ENCODE measurements at regions not wholly inside any gene's neighbourhood (a gene's known extent, or its start where the extent isn't known, plus 50 kb on each side); places are given as distances from the start of the nearest gene placed in this dataset.

DNA sequence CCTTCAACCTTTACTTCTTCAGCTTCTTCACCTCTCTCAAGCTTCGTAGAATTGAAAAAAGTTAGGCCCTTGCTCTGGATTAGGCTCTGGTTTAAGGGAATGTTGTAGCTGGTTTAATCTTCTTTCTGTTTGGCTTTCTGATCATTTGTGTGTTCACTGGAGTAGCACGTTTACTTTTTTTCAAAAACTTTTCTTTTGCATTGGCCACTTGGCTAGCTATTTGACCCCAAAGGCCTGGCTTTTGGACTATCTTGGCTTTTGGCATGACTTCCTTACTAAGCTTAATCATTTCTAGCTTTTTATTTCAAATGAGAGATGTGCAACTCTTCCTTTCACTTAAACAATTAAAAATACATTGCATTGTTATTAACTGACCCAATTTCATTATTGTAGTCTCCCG, 1154.8 kb upstream of the ZEB2 start:
- no peaks in the 10 kb centered on the region for H3K36me3 ChIP-seq
- H3K27me3 ChIP-seq, result no peaks in the 10 kb centered on the region
- H3K9me3 ChIP-seq, result no peaks in the 10 kb centered on the region
- DNase-seq (ENCODE audit: low spot score in 2 of 2), result no peak
- no peaks in the 10 kb centered on the region for H3K4me1 ChIP-seq
- TF ChIP-seq POLR2AphosphoS5 (IDR thresholded peaks at IDR 0.05) (no peak), POLR2A (IDR thresholded peaks at IDR 0.05) (no peak), EP300 (IDR thresholded peaks at IDR 0.05) (no peak)
- TF ChIP-seq, protein P1, sequence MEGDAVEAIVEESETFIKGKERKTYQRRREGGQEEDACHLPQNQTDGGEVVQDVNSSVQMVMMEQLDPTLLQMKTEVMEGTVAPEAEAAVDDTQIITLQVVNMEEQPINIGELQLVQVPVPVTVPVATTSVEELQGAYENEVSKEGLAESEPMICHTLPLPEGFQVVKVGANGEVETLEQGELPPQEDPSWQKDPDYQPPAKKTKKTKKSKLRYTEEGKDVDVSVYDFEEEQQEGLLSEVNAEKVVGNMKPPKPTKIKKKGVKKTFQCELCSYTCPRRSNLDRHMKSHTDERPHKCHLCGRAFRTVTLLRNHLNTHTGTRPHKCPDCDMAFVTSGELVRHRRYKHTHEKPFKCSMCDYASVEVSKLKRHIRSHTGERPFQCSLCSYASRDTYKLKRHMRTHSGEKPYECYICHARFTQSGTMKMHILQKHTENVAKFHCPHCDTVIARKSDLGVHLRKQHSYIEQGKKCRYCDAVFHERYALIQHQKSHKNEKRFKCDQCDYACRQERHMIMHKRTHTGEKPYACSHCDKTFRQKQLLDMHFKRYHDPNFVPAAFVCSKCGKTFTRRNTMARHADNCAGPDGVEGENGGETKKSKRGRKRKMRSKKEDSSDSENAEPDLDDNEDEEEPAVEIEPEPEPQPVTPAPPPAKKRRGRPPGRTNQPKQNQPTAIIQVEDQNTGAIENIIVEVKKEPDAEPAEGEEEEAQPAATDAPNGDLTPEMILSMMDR (IDR thresholded peaks at IDR 0.05), result no peak
- no peak overlapping the region for H3K27ac ChIP-seq
- 82% methylated on average over 3 of the region's 3 CpGs for WGBS
- no peak overlapping the region for H3K4me3 ChIP-seq

DNA sequence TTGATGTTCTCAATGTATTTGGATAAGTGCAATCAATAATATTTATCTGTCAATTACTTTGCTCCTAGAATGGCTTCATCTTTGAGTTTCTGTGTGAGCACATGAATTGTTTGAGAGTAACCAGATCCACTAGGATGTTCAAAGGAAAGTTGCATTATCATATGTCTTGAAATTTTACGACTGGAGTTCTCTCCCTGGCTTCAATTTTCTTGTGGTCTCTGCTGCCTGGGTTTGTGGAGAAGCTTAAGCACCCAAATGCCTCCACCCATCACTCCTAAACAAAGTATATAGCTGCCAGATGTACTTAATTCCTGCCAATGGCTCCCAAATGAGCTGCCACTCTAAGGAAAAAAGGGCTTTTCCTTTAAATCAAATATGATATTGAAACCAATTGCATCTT, 1149.4 kb upstream of the ZEB2 start:
- 53% methylated on average over 1 of the region's 1 CpG for WGBS
- DNase-seq (ENCODE audit: low spot score in 2 of 2), result no peak
- H3K9me3 ChIP-seq, result no peaks in the 10 kb centered on the region
- no peaks in the 10 kb centered on the region for H3K4me1 ChIP-seq
- no peak overlapping the region for H3K4me3 ChIP-seq
- H3K36me3 ChIP-seq, result no peaks in the 10 kb centered on the region
- H3K27ac ChIP-seq, result no peak overlapping the region
- no peaks in the 10 kb centered on the region for H3K27me3 ChIP-seq
- TF ChIP-seq POLR2AphosphoS5 (IDR thresholded peaks at IDR 0.05) (no peak), POLR2A (IDR thresholded peaks at IDR 0.05) (no peak), EP300 (IDR thresholded peaks at IDR 0.05) (no peak)
- TF ChIP-seq, protein P1 (IDR thresholded peaks at IDR 0.05), result no peak

DNA sequence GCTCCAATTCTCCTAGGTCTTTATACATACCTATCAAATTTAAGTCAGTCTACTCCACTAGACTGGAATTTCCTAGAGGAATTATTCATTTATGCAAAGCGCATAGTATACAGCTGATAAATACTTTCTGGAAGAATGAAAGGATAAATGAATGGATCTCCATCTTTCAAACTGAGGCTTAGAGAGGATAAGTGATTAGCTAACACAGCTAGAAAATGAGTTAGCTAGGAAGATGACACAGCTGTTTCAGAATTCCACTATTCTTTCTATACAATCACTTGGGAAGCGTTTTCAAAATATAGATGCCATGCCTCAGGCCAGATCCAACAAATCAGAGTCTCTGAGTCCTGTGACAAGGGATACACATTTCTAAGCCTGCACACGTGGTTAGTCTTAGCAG, 1146.6 kb upstream of the ZEB2 start:
- 70% methylated on average over 3 of the region's 3 CpGs for WGBS
- H3K36me3 ChIP-seq, result no peaks in the 10 kb centered on the region
- no peak overlapping the region for H3K4me3 ChIP-seq
- no peak for TF ChIP-seq EP300 (IDR thresholded peaks at IDR 0.05)
- TF ChIP-seq, protein P1 (IDR thresholded peaks at IDR 0.05), result no peak
- TF ChIP-seq POLR2A (IDR thresholded peaks at IDR 0.05), result no peak
- H3K4me1 ChIP-seq, result no peaks in the 10 kb centered on the region
- no peaks in the 10 kb centered on the region for H3K9me3 ChIP-seq
- no peak overlapping the region for H3K27ac ChIP-seq
- DNase-seq (ENCODE audit: low spot score in 2 of 2), result no peak
- H3K27me3 ChIP-seq, result no peaks in the 10 kb centered on the region

DNA sequence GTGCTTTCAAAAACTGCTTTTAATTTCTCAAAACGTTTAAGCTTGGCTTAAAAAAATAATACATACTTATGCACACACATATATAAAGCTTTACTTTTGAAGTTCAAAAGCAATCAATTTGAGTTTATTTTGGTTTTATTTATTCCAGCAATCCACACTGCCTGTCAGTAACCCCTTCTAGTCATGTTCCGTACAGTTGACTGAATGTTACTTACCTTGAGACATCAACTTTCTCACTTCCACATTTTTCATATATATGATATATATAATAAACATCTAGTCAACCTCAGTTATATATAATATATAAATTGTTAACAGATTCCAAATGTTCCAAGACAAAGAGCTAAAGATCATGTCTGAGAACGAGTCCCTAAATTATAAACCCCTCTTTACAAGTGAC, 1137.3 kb upstream of the ZEB2 start:
- no peaks in the 10 kb centered on the region for H3K27me3 ChIP-seq
- no peak for DNase-seq (ENCODE audit: low spot score in 2 of 2)
- TF ChIP-seq POLR2A (IDR thresholded peaks at IDR 0.05), result no peak
- TF ChIP-seq EP300 (IDR thresholded peaks at IDR 0.05), result no peak
- no peaks in the 10 kb centered on the region for H3K9me3 ChIP-seq
- H3K4me1 ChIP-seq, result no peaks in the 10 kb centered on the region
- H3K27ac ChIP-seq, result no peak overlapping the region
- H3K4me3 ChIP-seq, result no peak overlapping the region
- H3K36me3 ChIP-seq, result no peaks in the 10 kb centered on the region
- 67% methylated on average over 3 of the region's 3 CpGs for WGBS

DNA sequence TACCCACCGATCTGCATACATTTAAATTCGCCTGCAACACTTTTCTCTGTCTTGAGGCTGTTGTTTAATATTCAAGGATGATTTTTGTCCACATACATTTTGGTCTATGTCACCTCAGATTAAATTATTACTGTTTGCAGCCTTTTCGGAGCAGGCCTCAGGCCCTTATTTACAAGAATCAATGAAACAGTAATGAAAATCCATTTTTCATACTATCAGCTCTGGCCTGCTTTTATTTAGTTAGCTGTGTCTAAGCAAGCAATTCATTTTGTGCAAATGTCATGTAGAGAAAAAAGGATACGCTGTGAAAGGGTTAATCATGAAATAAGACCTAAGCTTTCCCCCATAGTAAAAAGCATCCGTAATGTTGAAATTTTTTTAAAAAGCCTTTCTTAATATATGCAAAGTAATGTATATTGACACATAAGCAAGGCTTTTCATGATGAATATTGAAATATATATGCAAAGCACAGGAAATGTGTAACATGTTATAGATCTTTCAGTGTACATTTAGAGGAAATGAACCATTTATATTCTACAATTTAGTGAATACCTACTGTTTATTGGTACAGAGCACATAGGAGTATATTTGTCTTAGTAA, 1135.3 kb upstream of the ZEB2 start:
- 82% methylated on average over 5 of the region's 5 CpGs for WGBS
- H3K9me3 ChIP-seq, result no peaks in the 10 kb centered on the region
- no peaks in the 10 kb centered on the region for H3K27me3 ChIP-seq
- H3K4me3 ChIP-seq, result no peak overlapping the region
- H3K4me1 ChIP-seq, result no peaks in the 10 kb centered on the region
- TF ChIP-seq POLR2A (IDR thresholded peaks at IDR 0.05) (no peak), POLR2AphosphoS5 (IDR thresholded peaks at IDR 0.05) (no peak), EP300 (IDR thresholded peaks at IDR 0.05) (no peak)
- TF ChIP-seq, protein P1 (IDR thresholded peaks at IDR 0.05), result no peak
- no peak for DNase-seq (ENCODE audit: low spot score in 2 of 2)
- no peak overlapping the region for H3K27ac ChIP-seq
- no peaks in the 10 kb centered on the region for H3K36me3 ChIP-seq

DNA sequence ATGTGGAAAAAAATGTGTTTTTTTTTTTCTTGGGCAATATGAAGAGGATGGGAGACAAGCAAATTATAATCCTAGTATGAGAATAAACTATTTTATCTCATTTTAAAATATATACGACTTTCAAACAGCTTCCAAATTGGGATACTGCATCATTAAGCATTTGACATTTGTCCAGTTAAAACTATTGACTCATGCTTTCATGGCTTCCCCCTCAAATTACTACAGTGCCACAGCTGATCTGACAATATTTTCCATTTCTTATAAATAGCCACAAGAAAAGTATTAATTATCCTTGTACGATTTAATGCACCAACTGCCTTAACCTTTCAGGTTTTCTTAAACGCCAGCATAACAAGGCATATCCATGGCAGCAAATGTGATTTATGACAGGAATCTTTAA, 1134.8 kb upstream of the ZEB2 start:
- Histone ChIP-seq H3K4me1 (no peaks in the 10 kb centered on the region), H3K27me3 (no peaks in the 10 kb centered on the region), H3K36me3 (no peaks in the 10 kb centered on the region), H3K27ac (no peak overlapping the region), H3K9me3 (no peaks in the 10 kb centered on the region), H3K4me3 (no peak overlapping the region)
- 83% methylated on average over 3 of the region's 3 CpGs for WGBS
- TF ChIP-seq EP300 (IDR thresholded peaks at IDR 0.05) (no peak), POLR2A (IDR thresholded peaks at IDR 0.05) (no peak)
- TF ChIP-seq, protein P1 (IDR thresholded peaks at IDR 0.05), result no peak
- DNase-seq (ENCODE audit: low spot score in 2 of 2), result no peak

Data from suprapubic skin (tissue), 4 donors.